ENCODE measurements at regions not wholly inside any gene's neighbourhood (a gene's known extent, or its start where the extent isn't known, plus 50 kb on each side); places are given as distances from the start of the nearest gene placed in this dataset.

- Mint-ChIP-seq H3K4me3 (no peak overlapping the region), H3K27me3 (no peaks in the 10 kb centered on the region), H3K9me3 (no peaks in the 10 kb centered on the region), H3K36me3 (no peaks in the 10 kb centered on the region), H3K4me1 (ENCODE audit: low read depth) (no peaks in the 10 kb centered on the region), H3K27ac (no peak overlapping the region)
- DNase-seq = no peak
- ChIA-PET CTCF (no interaction called here), POLR2A (no interaction called here)
- intact Hi-C loops (cut with micrococcal nuclease) = no loop called here
Measured at GRCh38 chr3:65081536-65081935, 393.7 kb upstream of the ADAMTS9 start.

- no peak for DNase-seq
- Mint-ChIP-seq H3K9me3 (peaks cover under 1% of the 10 kb centered on the region), H3K4me1 (ENCODE audit: low read depth) (no peaks in the 10 kb centered on the region), H3K27ac (no peak overlapping the region), H3K27me3 (no peaks in the 10 kb centered on the region), H3K36me3 (no peaks in the 10 kb centered on the region), H3K4me3 (no peak overlapping the region)
- intact Hi-C loops (cut with micrococcal nuclease) = no loop called here
- CTCF ChIA-PET = no interaction called here
- POLR2A ChIA-PET = no interaction called here
Measured at GRCh38 chr3:65080432-65080831, 392.6 kb upstream of the ADAMTS9 start.

GRCh38 chr3:65079560-65079959 is 391.8 kb upstream of the ADAMTS9 start:
- ChIA-PET CTCF (no interaction called here), POLR2A (no interaction called here)
- Mint-ChIP-seq H3K4me3 (no peak overlapping the region), H3K36me3 (no peaks in the 10 kb centered on the region), H3K9me3 (peaks cover 2% of the 10 kb centered on the region), H3K27me3 (no peaks in the 10 kb centered on the region), H3K4me1 (ENCODE audit: low read depth) (no peaks in the 10 kb centered on the region), H3K27ac (no peak overlapping the region)
- intact Hi-C loops (cut with micrococcal nuclease) = no loop called here
- DNase-seq = no peak

- no peaks in the 10 kb centered on the region for H3K36me3 Mint-ChIP-seq
- H3K4me3 Mint-ChIP-seq = no peak overlapping the region
- DNase-seq = no peak
- no peaks in the 10 kb centered on the region for H3K4me1 Mint-ChIP-seq (ENCODE audit: low read depth)
- intact Hi-C loops (cut with micrococcal nuclease) = no loop called here
- peaks cover 2% of the 10 kb centered on the region for H3K9me3 Mint-ChIP-seq
- no peak overlapping the region for H3K27ac Mint-ChIP-seq
- POLR2A ChIA-PET = no interaction called here
- CTCF ChIA-PET = no interaction called here
- H3K27me3 Mint-ChIP-seq = no peaks in the 10 kb centered on the region
Measured at GRCh38 chr3:65078748-65079147, 390.9 kb upstream of the ADAMTS9 start.

- Mint-ChIP-seq H3K27me3 (no peaks in the 10 kb centered on the region), H3K4me3 (no peak overlapping the region), H3K4me1 (ENCODE audit: low read depth) (no peaks in the 10 kb centered on the region), H3K27ac (no peak overlapping the region), H3K9me3 (peaks cover 2% of the 10 kb centered on the region), H3K36me3 (no peaks in the 10 kb centered on the region)
- ChIA-PET POLR2A (no interaction called here), CTCF (interaction anchor here (0.6 kb wide), 1 partner anchor 32 kb away, joined by 3 read pairs; no protein-coding TSS in a partner anchor)
- intact Hi-C loops (cut with micrococcal nuclease) = no loop called here
- no peak for DNase-seq
Measured at GRCh38 chr3:65077124-65077523, 389.3 kb upstream of the ADAMTS9 start.

- POLR2A ChIA-PET = no interaction called here
- no peak for DNase-seq
- intact Hi-C loops (cut with micrococcal nuclease) = no loop called here
- no peaks in the 10 kb centered on the region for H3K4me1 Mint-ChIP-seq (ENCODE audit: low read depth)
- peaks cover 10% of the 10 kb centered on the region for H3K9me3 Mint-ChIP-seq
- no peak overlapping the region for H3K4me3 Mint-ChIP-seq
- H3K27me3 Mint-ChIP-seq = no peaks in the 10 kb centered on the region
- H3K36me3 Mint-ChIP-seq = no peaks in the 10 kb centered on the region
- CTCF ChIA-PET = no interaction called here
- no peak overlapping the region for H3K27ac Mint-ChIP-seq
Measured at GRCh38 chr3:65070968-65071367, 383.2 kb upstream of the ADAMTS9 start.

GRCh38 chr3:65060904-65061303 is 373.1 kb upstream of the ADAMTS9 start:
- Mint-ChIP-seq H3K4me1 (ENCODE audit: low read depth) (no peaks in the 10 kb centered on the region), H3K4me3 (no peak overlapping the region), H3K27ac (no peak overlapping the region), H3K27me3 (no peaks in the 10 kb centered on the region), H3K36me3 (no peaks in the 10 kb centered on the region), H3K9me3 (peaks cover 14% of the 10 kb centered on the region)
- intact Hi-C loops (cut with micrococcal nuclease) = no loop called here
- ChIA-PET CTCF (no interaction called here), POLR2A (no interaction called here)
- DNase-seq = no peak

- CTCF ChIA-PET = no interaction called here
- intact Hi-C loops (cut with micrococcal nuclease) = no loop called here
- no peak overlapping the region for H3K27ac Mint-ChIP-seq
Measured at GRCh38 chr3:65052101-65052500, 364.3 kb upstream of the ADAMTS9 start.

GRCh38 chr3:65048151-65048550 is 360.4 kb upstream of the ADAMTS9 start:
- no peaks in the 10 kb centered on the region for H3K4me1 Mint-ChIP-seq (ENCODE audit: low read depth)
- POLR2A ChIA-PET = no interaction called here

More at GRCh38 chr3:65052101-65052500, 364.3 kb upstream of the ADAMTS9 start:
- DNase-seq = no peak
- Mint-ChIP-seq H3K4me1 (ENCODE audit: low read depth) (no peaks in the 10 kb centered on the region), H3K9me3 (peaks cover 15% of the 10 kb centered on the region), H3K4me3 (no peak overlapping the region), H3K27me3 (no peaks in the 10 kb centered on the region), H3K36me3 (no peaks in the 10 kb centered on the region)
- POLR2A ChIA-PET = no interaction called here

GRCh38 chr3:65045138-65045537 is 357.3 kb upstream of the ADAMTS9 start:
- intact Hi-C loops (cut with micrococcal nuclease) = no loop called here

More at GRCh38 chr3:65048151-65048550, 360.4 kb upstream of the ADAMTS9 start:
- H3K36me3 Mint-ChIP-seq = no peaks in the 10 kb centered on the region
- CTCF ChIA-PET = no interaction called here
- no peaks in the 10 kb centered on the region for H3K27me3 Mint-ChIP-seq
- H3K9me3 Mint-ChIP-seq = peaks cover 16% of the 10 kb centered on the region
- no peak overlapping the region for H3K4me3 Mint-ChIP-seq
- no peak overlapping the region for H3K27ac Mint-ChIP-seq
- DNase-seq = no peak
- intact Hi-C loops (cut with micrococcal nuclease) = no loop called here

GRCh38 chr3:65044401-65044800 is 356.6 kb upstream of the ADAMTS9 start:
- intact Hi-C loops (cut with micrococcal nuclease) = no loop called here
- Mint-ChIP-seq H3K4me3 (no peak overlapping the region), H3K4me1 (ENCODE audit: low read depth) (no peaks in the 10 kb centered on the region), H3K27ac (no peak overlapping the region), H3K36me3 (no peaks in the 10 kb centered on the region), H3K9me3 (peaks cover 14% of the 10 kb centered on the region), H3K27me3 (no peaks in the 10 kb centered on the region)
- CTCF ChIA-PET = no interaction called here
- no peak for DNase-seq
- POLR2A ChIA-PET = no interaction called here

More at GRCh38 chr3:65045138-65045537, 357.3 kb upstream of the ADAMTS9 start:
- Mint-ChIP-seq H3K27me3 (no peaks in the 10 kb centered on the region), H3K27ac (no peak overlapping the region), H3K9me3 (peaks cover 14% of the 10 kb centered on the region), H3K4me3 (no peak overlapping the region), H3K36me3 (no peaks in the 10 kb centered on the region), H3K4me1 (ENCODE audit: low read depth) (no peaks in the 10 kb centered on the region)
- CTCF ChIA-PET = no interaction called here
- POLR2A ChIA-PET = no interaction called here
- DNase-seq = no peak

- ChIA-PET CTCF (no interaction called here), POLR2A (no interaction called here)
- H3K36me3 Mint-ChIP-seq = no peaks in the 10 kb centered on the region
- H3K4me1 Mint-ChIP-seq (ENCODE audit: low read depth) = no peaks in the 10 kb centered on the region
- no peak for DNase-seq
- intact Hi-C loops (cut with micrococcal nuclease) = no loop called here
- no peaks in the 10 kb centered on the region for H3K27me3 Mint-ChIP-seq
- H3K4me3 Mint-ChIP-seq = no peak overlapping the region
- H3K27ac Mint-ChIP-seq = no peak overlapping the region
- H3K9me3 Mint-ChIP-seq = peaks cover 11% of the 10 kb centered on the region
Measured at GRCh38 chr3:65042675-65043074, 354.9 kb upstream of the ADAMTS9 start.

- ChIA-PET POLR2A (no interaction called here), CTCF (no interaction called here)
- peaks cover 6% of the 10 kb centered on the region for H3K9me3 Mint-ChIP-seq
- intact Hi-C loops (cut with micrococcal nuclease) = no loop called here
- H3K4me1 Mint-ChIP-seq (ENCODE audit: low read depth) = no peaks in the 10 kb centered on the region
- H3K36me3 Mint-ChIP-seq = no peaks in the 10 kb centered on the region
- DNase-seq = no peak
- no peak overlapping the region for H3K4me3 Mint-ChIP-seq
- H3K27me3 Mint-ChIP-seq = no peaks in the 10 kb centered on the region
- no peak overlapping the region for H3K27ac Mint-ChIP-seq
Measured at GRCh38 chr3:65039754-65040210, 352.0 kb upstream of the ADAMTS9 start.

GRCh38 chr3:65037861-65038260 is 350.1 kb upstream of the ADAMTS9 start:
- H3K9me3 Mint-ChIP-seq = peaks cover 2% of the 10 kb centered on the region
- H3K27me3 Mint-ChIP-seq = no peaks in the 10 kb centered on the region
- ChIA-PET CTCF (no interaction called here), POLR2A (no interaction called here)
- H3K4me1 Mint-ChIP-seq (ENCODE audit: low read depth) = no peaks in the 10 kb centered on the region
- H3K4me3 Mint-ChIP-seq = no peak overlapping the region
- H3K27ac Mint-ChIP-seq = no peak overlapping the region
- H3K36me3 Mint-ChIP-seq = no peaks in the 10 kb centered on the region
- no peak for DNase-seq
- intact Hi-C loops (cut with micrococcal nuclease) = no loop called here

Measured in activated CD4-positive, alpha-beta memory T cell treated with anti-CD3 and anti-CD28 coated beads for 36 hours (primary cell).